ENCODE measurements at regions not wholly inside any gene's neighbourhood (a gene's known extent, or its start where the extent isn't known, plus 50 kb on each side); places are given as distances from the start of the nearest gene placed in this dataset.

GRCh38 chr14:51424041-51424440 lies 184.0 kb downstream of the TMX1 start:
- TF ChIP-seq CTCF (IDR thresholded peaks at IDR 0.05; ENCODE audit: low read depth, low read length, poor library complexity, severe bottlenecking): no peak
- no peak for TF ChIP-seq EZH2phosphoT487 (IDR thresholded peaks at IDR 0.05; ENCODE audit: borderline replicate concordance, low read length)

Data from DOHH2 (cell line).